MM.1S (cell line): ENCODE measurements at regions not wholly inside any gene's neighbourhood (a gene's known extent, or its start where the extent isn't known, plus 50 kb on each side); places are given as distances from the start of the nearest gene placed in this dataset.
A peak's percentile ranks its signal among the peaks of the same experiment; 100 is the strongest.

ENCODE experiments used
- DNase-seq: peaks from one replicate; pipeline ENCODE4 v3.0.0-alpha.2; 2015
- H2AFZ ChIP-seq: fragments of 300-600 bp; sonication (generic); 2 replicates; pipeline ENCODE4 v1.6.0; 2016; ENCODE audit warnings: antibody characterized with exemption, low read length
- H3F3A ChIP-seq: fragments of 300-600 bp; sonication (generic); 2 replicates; pipeline ENCODE4 v1.6.1; 2016; ENCODE audit warnings: mild to moderate bottlenecking, antibody characterized with exemption, low read length, moderate library complexity, mixed read lengths; ENCODE audit not compliant: insufficient read depth
- H3K27ac ChIP-seq: fragments of 300-600 bp; sonication (generic); 2 replicates; pipeline ENCODE4 v1.5.1; 2016; ENCODE audit warnings: mild to moderate bottlenecking, low read length
- H3K27me3 ChIP-seq: fragments of 300-600 bp; sonication (generic); replicated peaks from 2 replicates; pipeline ENCODE4 v1.6.0; 2016; ENCODE audit warnings: low read length; ENCODE audit not compliant: insufficient read depth
- H3K36me3 ChIP-seq: fragments of 300-600 bp; sonication (generic); replicated peaks from 2 replicates; pipeline ENCODE4 v1.6.1; 2016; ENCODE audit warnings: mild to moderate bottlenecking, low read length, mixed read lengths; ENCODE audit not compliant: insufficient read depth
- H3K4me1 ChIP-seq: fragments of 300-600 bp; sonication (generic); 2 replicates; pipeline ENCODE4 v1.6.1; 2016; ENCODE audit warnings: low read length, mixed read lengths
- H3K4me2 ChIP-seq: fragments of 300-600 bp; sonication (generic); 2 replicates; pipeline ENCODE4 v1.6.0; 2016; ENCODE audit warnings: low read depth, low read length
- H3K4me3 ChIP-seq: fragments of 300-600 bp; sonication (generic); 2 replicates; pipeline ENCODE4 v1.5.1; 2016; ENCODE audit warnings: low read length, mixed read lengths
- H3K79me2 ChIP-seq: fragments of 300-600 bp; sonication (generic); 2 replicates; pipeline ENCODE4 v1.6.1; 2016; ENCODE audit warnings: mixed run types, low read length, mixed read lengths
- H3K9ac ChIP-seq: fragments of 300-600 bp; sonication (generic); 2 replicates; pipeline ENCODE4 v1.6.1; 2016; ENCODE audit warnings: low read length, mixed read lengths
- H3K9me2 ChIP-seq: fragments of 300-600 bp; sonication (generic); replicated peaks from 2 replicates; pipeline ENCODE4 v1.6.1; 2016; ENCODE audit warnings: mild to moderate bottlenecking, low read length, mixed read lengths; ENCODE audit not compliant: insufficient read depth
- H3K9me3 ChIP-seq: fragments of 300-600 bp; sonication (generic); replicated peaks from 2 replicates; pipeline ENCODE4 v1.6.1; 2016; ENCODE audit warnings: mild to moderate bottlenecking, low read length, mixed read lengths; ENCODE audit not compliant: insufficient read depth
- H4K20me1 ChIP-seq: fragments of 300-600 bp; sonication (generic); 2 replicates; pipeline ENCODE4 v1.6.1; 2016; ENCODE audit warnings: mild to moderate bottlenecking, low read length, moderate library complexity, mixed read lengths; ENCODE audit not compliant: insufficient read depth
- CTCF ChIP-seq: fragments of 300-600 bp; sonication (generic); IDR thresholded peaks from 2 replicates; pipeline ENCODE4 v1.5.1; 2016; ENCODE audit warnings: antibody characterized with exemption, low read length, mixed read lengths
- EZH2 ChIP-seq: fragments of 300-600 bp; sonication (generic); optimal IDR thresholded peaks from 2 replicates; pipeline ENCODE3; 2017; ENCODE audit warnings: low read depth, mild to moderate bottlenecking, antibody characterized with exemption, low read length, mixed read lengths
- EZH2phosphoT487 ChIP-seq: fragments of 300-600 bp; sonication (generic); IDR thresholded peaks from 2 replicates; pipeline ENCODE4 v1.6.1; 2018; ENCODE audit warnings: antibody characterized with exemption, low read length

- Histone ChIP-seq H3K79me2 (no peaks in the 10 kb centered on the region), H3K9ac (no peak overlapping the region), H3K4me1 (no peaks in the 10 kb centered on the region), H3K9me2 (no peaks in the 10 kb centered on the region), H4K20me1 (no peaks in the 10 kb centered on the region), H3K9me3 (no peaks in the 10 kb centered on the region), H3K4me2 (no peak overlapping the region), H3K27ac (no peak overlapping the region), H2AFZ (no peak overlapping the region), H3K36me3 (no peaks in the 10 kb centered on the region), H3K27me3 (no peaks in the 10 kb centered on the region), H3K4me3 (no peak overlapping the region), H3F3A (no peaks in the 10 kb centered on the region)
- TF ChIP-seq CTCF (no peak), EZH2 (no peak), EZH2phosphoT487 (no peak)
- DNase-seq, result no peak
Measured at GRCh38 chr16:66263168-66263972, 103.1 kb upstream of the CDH5 start.

- Histone ChIP-seq H3K9me3 (no peaks in the 10 kb centered on the region), H3K79me2 (no peaks in the 10 kb centered on the region), H3F3A (no peaks in the 10 kb centered on the region), H3K27me3 (no peaks in the 10 kb centered on the region), H3K36me3 (no peaks in the 10 kb centered on the region), H3K9ac (no peak overlapping the region), H3K4me2 (no peak overlapping the region), H3K9me2 (no peaks in the 10 kb centered on the region), H3K4me1 (no peaks in the 10 kb centered on the region), H3K27ac (no peak overlapping the region), H3K4me3 (no peak overlapping the region), H2AFZ (0 out of 2 replicates have a peak overlapping the region, but pooled peaks have one; percentile 23), H4K20me1 (no peaks in the 10 kb centered on the region)
- no peak for DNase-seq
- TF ChIP-seq EZH2 (no peak), EZH2phosphoT487 (no peak), CTCF (no peak)
Measured at GRCh38 chr16:66262253-66263167, 104.0 kb upstream of the CDH5 start.

DNA sequence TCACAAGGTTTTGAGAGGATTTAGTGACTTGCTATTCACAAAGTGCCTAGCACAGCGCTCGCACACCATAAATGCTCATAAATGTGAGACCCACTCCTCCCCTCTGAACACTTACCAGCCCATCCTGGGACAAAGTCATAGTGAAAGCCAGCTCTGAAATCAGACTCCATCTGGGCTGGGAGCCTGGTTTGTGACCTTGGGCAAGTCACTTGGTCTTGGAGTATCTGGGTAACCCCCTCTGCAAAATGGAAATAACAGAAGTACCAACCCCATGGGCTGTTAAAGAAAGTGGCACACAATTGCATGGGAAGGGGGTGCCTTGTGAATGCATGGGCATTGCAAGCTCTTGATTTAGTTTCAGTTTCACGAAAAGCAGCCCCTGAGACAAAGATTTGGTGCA lies 104.7 kb upstream of the CDH5 start:
- DNase-seq, result peak; percentile 7
- H3K9me2 ChIP-seq, result no peaks in the 10 kb centered on the region
- H3K79me2 ChIP-seq, result no peaks in the 10 kb centered on the region
- no peaks in the 10 kb centered on the region for H3K4me1 ChIP-seq
- no peak overlapping the region for H3K4me2 ChIP-seq
- no peak overlapping the region for H3K27ac ChIP-seq
- H3K27me3 ChIP-seq, result no peaks in the 10 kb centered on the region
- H3K9ac ChIP-seq, result no peak overlapping the region
- no peaks in the 10 kb centered on the region for H3K36me3 ChIP-seq
- TF ChIP-seq CTCF (no peak), EZH2 (no peak), EZH2phosphoT487 (no peak)
- H3F3A ChIP-seq, result no peaks in the 10 kb centered on the region
- H4K20me1 ChIP-seq, result no peaks in the 10 kb centered on the region
- 0 out of 2 replicates have a peak overlapping the region, but pooled peaks have one; percentile 23 for H2AFZ ChIP-seq
- H3K9me3 ChIP-seq, result no peaks in the 10 kb centered on the region
- H3K4me3 ChIP-seq, result no peak overlapping the region
